Large intestine (tissue), 3 donors: ENCODE measurements at regions not wholly inside any gene's neighbourhood (a gene's known extent, or its start where the extent isn't known, plus 50 kb on each side); places are given as distances from the start of the nearest gene placed in this dataset.

Source experiments
- DNase-seq, 2 donors: peaks; one replicate each; pipeline versions ENCODE4 v3.0.0 to v3.0.0-alpha.2; 2013
- H3K27ac ChIP-seq: one replicate; pipeline ENCODE4 v1.5.1; 2013; ENCODE audit warnings: low read length
- H3K27me3 ChIP-seq: 2 replicates; pipeline ENCODE4 v1.6.1; 2013; ENCODE audit warnings: low read length; ENCODE audit not compliant: control insufficient read depth, insufficient read depth
- H3K36me3 ChIP-seq: 2 replicates; pipeline ENCODE4 v1.6.1; 2013; ENCODE audit warnings: low read length; ENCODE audit not compliant: control insufficient read depth, insufficient read depth
- H3K4me1 ChIP-seq: one replicate; pipeline ENCODE4 v1.6.1; 2013; ENCODE audit warnings: low read length; ENCODE audit not compliant: control insufficient read depth, insufficient read depth
- H3K4me3 ChIP-seq: one replicate; pipeline ENCODE4 v1.5.1; 2013; ENCODE audit warnings: low read length
- H3K9me3 ChIP-seq: one replicate; pipeline ENCODE4 v1.6.1; 2013; ENCODE audit warnings: mild to moderate bottlenecking, low read depth, low read length, moderate library complexity; ENCODE audit not compliant: control insufficient read depth
- WGBS: methylation state at CpG from one replicate; pipeline ENCODE4 v1.1.5; 2013; ENCODE audit warnings: low lambda C conversion rate; ENCODE audit not compliant: insufficient coverage; 5-methylcytosine and 5-hydroxymethylcytosine counted together

DNA sequence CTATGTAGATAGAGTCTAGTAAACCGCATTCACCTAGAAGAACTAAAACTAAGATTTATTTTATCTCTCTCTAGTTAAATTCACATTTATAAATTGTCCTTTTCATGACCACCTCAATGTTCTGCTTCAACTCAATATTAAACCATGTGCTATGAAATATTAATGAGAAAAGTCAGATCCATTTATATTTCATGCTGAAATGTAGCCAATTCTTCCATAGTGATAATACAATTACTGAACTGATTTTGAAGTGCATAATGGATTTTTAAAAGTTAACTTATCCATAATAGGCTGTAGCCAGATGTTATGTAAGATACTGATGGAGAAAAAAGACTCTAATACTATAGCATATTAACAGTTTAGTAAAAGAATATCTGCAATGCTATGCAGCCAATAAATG lies 479.7 kb upstream of the PCDH15 start:
- H3K4me1 ChIP-seq = no peaks in the 10 kb centered on the region
- WGBS = no CpG with 5 or more reads among the region's 1 CpG
- no peaks in the 10 kb centered on the region for H3K27me3 ChIP-seq
- DNase-seq = no peak
- no peaks in the 10 kb centered on the region for H3K9me3 ChIP-seq
- H3K4me3 ChIP-seq = no peak overlapping the region
- H3K36me3 ChIP-seq = no peaks in the 10 kb centered on the region
- no peak overlapping the region for H3K27ac ChIP-seq

DNA sequence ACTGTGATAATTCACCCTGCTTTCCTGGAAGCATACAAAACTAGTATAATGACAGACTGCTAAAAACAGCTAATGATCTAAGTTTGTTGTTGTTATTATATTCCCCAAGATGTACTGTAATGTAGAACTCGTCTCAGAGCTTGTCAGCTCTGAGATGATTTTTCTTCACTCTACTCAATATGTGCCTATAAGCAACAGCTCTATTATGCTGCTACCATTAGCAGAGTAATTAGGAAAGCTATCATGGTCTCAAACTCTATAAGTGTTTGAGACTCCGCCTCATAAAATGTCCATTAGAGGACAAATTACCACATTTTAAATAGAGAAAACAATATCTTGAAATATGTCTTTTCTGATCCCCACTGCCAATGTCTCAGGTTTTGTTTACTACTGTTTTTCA lies 476.5 kb upstream of the PCDH15 start:
- DNase-seq = no peak
- Histone ChIP-seq H3K36me3 (no peaks in the 10 kb centered on the region), H3K9me3 (no peaks in the 10 kb centered on the region), H3K27ac (no peak overlapping the region), H3K4me3 (no peak overlapping the region), H3K4me1 (no peaks in the 10 kb centered on the region), H3K27me3 (no peaks in the 10 kb centered on the region)
- no CpG with 5 or more reads among the region's 2 CpGs for WGBS

DNA sequence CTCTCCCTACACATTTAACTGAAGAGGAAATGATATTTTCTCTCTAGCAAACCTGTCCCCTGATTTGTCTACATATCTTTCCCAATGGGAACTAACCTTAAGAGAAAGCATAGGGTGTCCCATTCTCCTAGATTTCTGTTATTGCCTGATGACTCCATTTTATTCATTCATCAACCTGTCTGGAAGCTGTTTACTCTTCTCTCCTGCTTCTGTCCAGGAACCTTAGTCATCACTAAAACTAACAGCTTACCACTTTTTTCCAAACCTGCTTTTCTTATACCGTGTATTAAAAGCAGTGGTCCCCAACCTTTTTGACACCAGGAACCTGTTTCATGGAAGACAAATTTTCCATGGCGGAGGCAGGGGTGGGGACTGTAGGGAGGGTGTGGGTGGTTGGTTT lies 473.3 kb upstream of the PCDH15 start:
- Histone ChIP-seq H3K4me1 (no peaks in the 10 kb centered on the region), H3K27me3 (no peaks in the 10 kb centered on the region), H3K4me3 (no peak overlapping the region), H3K9me3 (no peaks in the 10 kb centered on the region), H3K27ac (no peak overlapping the region), H3K36me3 (no peaks in the 10 kb centered on the region)
- no peak for DNase-seq
- no CpG with 5 or more reads among the region's 2 CpGs for WGBS

DNA sequence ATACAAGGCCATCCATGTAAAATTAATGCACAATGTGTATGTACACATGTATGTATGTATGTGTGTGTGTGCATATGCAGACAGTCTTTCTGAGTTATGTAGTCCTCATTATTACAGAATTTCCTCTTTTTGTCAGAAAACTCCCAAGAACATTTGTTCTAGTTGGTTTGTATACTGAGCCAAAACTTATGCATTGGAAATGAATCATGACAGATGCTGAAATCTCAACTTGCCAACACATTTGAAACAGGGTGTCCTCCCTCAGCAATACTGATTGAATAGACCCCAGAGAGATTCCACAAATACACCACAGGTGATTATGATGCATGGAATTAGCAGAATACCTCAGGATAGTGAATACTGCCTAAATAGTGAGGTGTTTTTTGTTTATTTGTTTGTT lies 472.9 kb upstream of the PCDH15 start:
- no peaks in the 10 kb centered on the region for H3K4me1 ChIP-seq
- H3K36me3 ChIP-seq = no peaks in the 10 kb centered on the region
- no peak overlapping the region for H3K4me3 ChIP-seq
- H3K27me3 ChIP-seq = no peaks in the 10 kb centered on the region
- no peaks in the 10 kb centered on the region for H3K9me3 ChIP-seq
- DNase-seq = no peak
- no peak overlapping the region for H3K27ac ChIP-seq

DNA sequence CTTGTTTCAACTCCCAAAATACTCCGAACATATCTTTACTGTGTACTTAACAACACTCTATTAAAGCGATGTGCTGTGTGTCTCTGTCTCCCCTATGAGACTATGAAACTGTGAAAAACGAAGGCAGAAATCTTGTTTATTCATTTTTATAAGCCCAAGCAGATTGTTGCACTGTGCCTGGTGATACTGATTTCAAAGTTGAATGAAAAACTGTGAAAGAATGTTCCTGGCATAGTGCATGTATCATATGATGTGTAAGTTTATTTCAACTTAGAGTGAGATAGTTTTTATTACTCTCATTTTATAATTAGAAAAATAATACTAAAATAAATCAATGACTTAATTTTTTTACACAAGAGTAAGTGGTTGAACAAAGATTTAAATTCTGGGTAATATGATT lies 471.9 kb upstream of the PCDH15 start:
- no peak for DNase-seq
- 100% methylated on average over 1 of the region's 3 CpGs for WGBS
- no peaks in the 10 kb centered on the region for H3K4me1 ChIP-seq
- no peaks in the 10 kb centered on the region for H3K27me3 ChIP-seq
- no peak overlapping the region for H3K27ac ChIP-seq
- H3K36me3 ChIP-seq = no peaks in the 10 kb centered on the region
- no peak overlapping the region for H3K4me3 ChIP-seq
- H3K9me3 ChIP-seq = no peaks in the 10 kb centered on the region

DNA sequence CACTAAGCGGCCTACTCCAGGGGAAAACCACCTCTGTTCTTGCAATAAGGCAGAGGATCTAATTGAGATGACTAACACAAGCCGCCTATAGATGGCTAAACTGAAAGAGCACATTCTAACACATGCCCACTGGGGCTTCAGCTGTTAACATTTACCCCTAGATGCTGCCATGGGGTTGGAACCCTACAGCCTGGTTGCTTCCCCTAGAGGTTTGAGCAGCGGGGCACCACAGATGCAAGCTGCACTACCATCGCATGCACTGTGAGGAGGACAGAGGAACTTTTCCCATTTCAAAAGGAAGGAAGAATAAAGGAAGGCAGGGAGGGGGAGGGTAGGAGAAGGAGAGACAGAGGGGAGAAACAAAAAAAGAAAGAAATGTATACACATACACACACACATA lies 465.8 kb upstream of the PCDH15 start:
- no peaks in the 10 kb centered on the region for H3K27me3 ChIP-seq
- no CpG with 5 or more reads among the region's 4 CpGs for WGBS
- H3K9me3 ChIP-seq = no peaks in the 10 kb centered on the region
- DNase-seq = no peak
- H3K36me3 ChIP-seq = no peaks in the 10 kb centered on the region
- H3K4me1 ChIP-seq = no peaks in the 10 kb centered on the region
- no peak overlapping the region for H3K4me3 ChIP-seq
- no peak overlapping the region for H3K27ac ChIP-seq

DNA sequence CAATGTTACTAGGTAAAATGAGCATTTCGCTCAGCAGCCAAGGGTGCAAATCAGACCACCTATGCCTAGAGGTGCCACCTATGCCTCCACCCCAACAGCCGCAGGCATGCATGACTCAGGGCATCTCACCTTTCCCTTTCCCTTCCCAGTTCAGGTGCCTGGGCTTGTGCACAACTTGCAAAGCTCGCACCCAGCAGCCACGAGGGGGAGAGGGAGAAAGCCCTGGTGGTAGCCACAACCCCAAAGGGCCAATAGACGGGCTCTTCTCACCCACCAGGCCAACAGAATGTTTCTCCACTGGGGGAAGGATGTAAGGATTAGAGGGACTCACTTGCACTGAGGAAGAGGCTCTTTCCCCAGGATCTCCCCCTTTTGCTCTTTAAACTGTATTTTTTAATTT lies 462.3 kb upstream of the PCDH15 start:
- Histone ChIP-seq H3K9me3 (no peaks in the 10 kb centered on the region), H3K36me3 (no peaks in the 10 kb centered on the region)
- 92% methylated on average over 2 of the region's 5 CpGs for WGBS

DNA sequence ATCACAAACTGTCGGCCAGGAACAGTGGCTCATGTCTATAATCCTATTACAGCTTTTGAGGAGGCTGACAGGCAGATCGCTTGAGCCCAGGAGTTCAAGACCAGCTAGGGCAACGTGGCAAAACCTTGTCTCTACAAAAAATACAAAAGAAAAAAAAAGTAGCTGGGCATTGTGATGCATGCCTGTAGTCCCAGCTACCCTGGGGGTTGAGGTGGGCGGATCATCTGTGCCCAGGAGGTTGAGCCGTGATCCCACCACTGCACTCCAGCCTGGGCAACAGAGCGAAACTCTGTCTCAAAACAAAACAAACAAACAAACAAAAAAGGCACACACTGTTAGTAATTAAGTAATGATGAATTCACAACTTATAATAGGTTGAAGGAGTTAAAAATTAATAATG lies 441.5 kb upstream of the PCDH15 start:
- H3K27me3 ChIP-seq = no peaks in the 10 kb centered on the region
- no peak overlapping the region for H3K27ac ChIP-seq
- no peaks in the 10 kb centered on the region for H3K4me1 ChIP-seq
- no peaks in the 10 kb centered on the region for H3K36me3 ChIP-seq
- H3K9me3 ChIP-seq = no peaks in the 10 kb centered on the region
- WGBS = 60% methylated on average over 1 of the region's 6 CpGs
- H3K4me3 ChIP-seq = no peak overlapping the region
- DNase-seq = no peak

More for the DNA sequence above, 462.3 kb upstream of the PCDH15 start:
- Histone ChIP-seq H3K27me3 (no peaks in the 10 kb centered on the region), H3K4me1 (no peaks in the 10 kb centered on the region), H3K4me3 (no peak overlapping the region), H3K27ac (no peak overlapping the region)
- no peak for DNase-seq

DNA sequence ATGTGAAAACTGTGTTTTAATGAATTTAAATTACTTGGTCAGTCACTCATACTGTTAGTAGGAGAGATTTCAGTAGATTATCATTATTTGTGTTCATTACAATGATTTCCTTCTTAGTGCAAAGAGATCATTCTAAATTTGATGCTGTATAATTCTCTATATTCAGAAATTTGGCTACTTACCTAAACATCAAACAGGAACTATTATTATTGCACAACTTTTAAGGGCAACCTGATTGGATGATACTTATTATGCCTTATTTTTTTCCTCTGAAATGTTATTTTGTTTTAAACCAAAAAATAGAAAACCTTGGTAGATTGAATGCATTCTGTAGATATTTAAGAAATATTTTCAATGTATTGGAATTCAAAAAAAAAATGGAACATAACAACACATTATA lies 436.4 kb upstream of the PCDH15 start:
- H3K36me3 ChIP-seq = no peaks in the 10 kb centered on the region
- H3K27ac ChIP-seq = no peak overlapping the region
- no peak for DNase-seq
- no peaks in the 10 kb centered on the region for H3K9me3 ChIP-seq
- no peak overlapping the region for H3K4me3 ChIP-seq
- no peaks in the 10 kb centered on the region for H3K4me1 ChIP-seq
- H3K27me3 ChIP-seq = no peaks in the 10 kb centered on the region

DNA sequence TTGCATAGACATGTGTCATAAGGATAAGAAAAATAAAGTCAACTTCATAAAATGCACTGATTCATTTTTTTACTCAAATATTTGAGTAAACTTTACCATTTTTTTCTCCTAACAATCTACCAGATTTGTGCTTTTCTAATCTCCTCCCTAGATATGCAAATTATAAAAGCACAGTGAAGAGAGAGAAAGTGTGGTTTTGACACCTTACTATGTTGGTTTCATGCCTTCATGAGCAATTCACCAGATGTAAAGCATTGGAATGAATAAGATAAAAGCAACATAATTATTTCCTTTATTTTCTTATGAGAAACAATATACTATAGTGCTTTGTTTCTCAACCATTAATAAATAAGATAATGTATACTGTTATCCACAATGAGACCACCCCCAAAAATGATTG lies 432.5 kb upstream of the PCDH15 start:
- DNase-seq = no peak
- H3K27me3 ChIP-seq = no peaks in the 10 kb centered on the region
- no peak overlapping the region for H3K4me3 ChIP-seq
- no peak overlapping the region for H3K27ac ChIP-seq
- H3K36me3 ChIP-seq = no peaks in the 10 kb centered on the region
- no peaks in the 10 kb centered on the region for H3K9me3 ChIP-seq
- H3K4me1 ChIP-seq = no peaks in the 10 kb centered on the region

DNA sequence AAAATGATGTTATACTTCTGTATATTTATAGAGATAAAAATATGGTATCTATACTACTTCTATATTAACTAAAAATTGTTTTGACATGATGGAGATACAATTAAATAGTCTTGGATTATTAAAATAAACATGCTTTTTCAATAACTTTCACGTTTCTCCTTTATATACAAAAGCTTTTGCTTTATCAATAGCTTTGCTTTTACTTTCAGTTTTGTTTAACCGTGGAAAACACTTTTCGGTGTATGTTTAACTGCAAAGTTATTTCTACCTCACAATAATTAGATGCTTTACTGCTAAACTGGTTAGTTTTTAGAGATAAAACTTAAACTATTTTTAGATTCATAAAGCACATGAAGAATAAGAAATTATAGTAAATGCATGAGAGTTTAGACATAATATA lies 432.1 kb upstream of the PCDH15 start:
- Histone ChIP-seq H3K27ac (no peak overlapping the region), H3K4me1 (no peaks in the 10 kb centered on the region), H3K4me3 (no peak overlapping the region), H3K9me3 (no peaks in the 10 kb centered on the region), H3K36me3 (no peaks in the 10 kb centered on the region), H3K27me3 (no peaks in the 10 kb centered on the region)
- DNase-seq = no peak
- WGBS = 79% methylated on average over 2 of the region's 3 CpGs

DNA sequence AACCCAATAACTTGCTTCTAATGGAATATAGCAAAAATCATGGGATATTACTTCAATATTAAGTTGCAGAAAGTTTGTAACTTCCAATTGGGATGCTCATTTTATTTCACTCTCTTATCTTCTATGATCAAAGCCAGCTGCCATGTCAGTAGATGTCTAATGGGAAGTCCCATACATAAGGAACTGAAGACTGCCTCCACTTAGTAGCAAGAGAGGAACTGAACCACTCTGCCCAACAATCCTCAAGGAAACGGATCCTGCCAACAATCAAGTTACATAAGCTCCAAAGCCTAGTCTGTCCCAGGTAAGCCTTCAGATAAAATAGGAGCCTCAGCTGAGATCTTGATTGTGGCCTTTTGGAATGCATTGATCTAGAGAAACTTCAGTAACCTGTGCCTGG lies 431.5 kb upstream of the PCDH15 start:
- Histone ChIP-seq H3K4me3 (no peak overlapping the region), H3K4me1 (no peaks in the 10 kb centered on the region), H3K27ac (no peak overlapping the region), H3K27me3 (no peaks in the 10 kb centered on the region), H3K9me3 (no peaks in the 10 kb centered on the region), H3K36me3 (no peaks in the 10 kb centered on the region)
- no peak for DNase-seq
- no CpG with 5 or more reads among the region's 1 CpG for WGBS
